Stomach (tissue), 8 donors: ENCODE measurements at regions not wholly inside any gene's neighbourhood (a gene's known extent, or its start where the extent isn't known, plus 50 kb on each side); places are given as distances from the start of the nearest gene placed in this dataset.

Source experiments
- DNase-seq, 2 donors: peaks; one replicate each; pipeline versions ENCODE4 v3.0.0 to v3.0.0-alpha.2; 2013 to 2019
- H3K27ac ChIP-seq, 5 donors: fragments of 200-600 bp in 4 of 5; sonication (generic) in 4 of 5; one replicate each; pipeline ENCODE4 v1.5.1; 2013 to 2019; ENCODE audit warnings: mild to moderate bottlenecking in 1 of 5, moderate library complexity in 1 of 5
- H3K27me3 ChIP-seq, 3 donors: fragments of 200-600 bp; sonication (generic); one replicate each; pipeline ENCODE4 v1.5.1; 2017 to 2019; ENCODE audit warnings: mixed run types in 1 of 3
- H3K36me3 ChIP-seq, 4 donors: fragments of 200-600 bp; sonication (generic); 1 replicate in 3 of 4; 2 replicates in 1 of 4; pipeline ENCODE4 v1.5.1; 2016 to 2019
- H3K4me1 ChIP-seq, 4 donors: fragments of 200-600 bp; sonication (generic); one replicate each; pipeline ENCODE4 v1.5.1; 2016 to 2019
- H3K4me3 ChIP-seq, 4 donors: fragments of 200-600 bp; sonication (generic) in 3 of 4; one replicate each; pipeline ENCODE4 v1.5.1; 2016 to 2019; ENCODE audit warnings: mild to moderate bottlenecking in 1 of 4
- H3K9me3 ChIP-seq, 4 donors: fragments of 200-600 bp; sonication (generic); one replicate each; pipeline ENCODE4 v1.5.1; 2016 to 2019
- EP300 ChIP-seq: sonication (generic); formaldehyde crosslinking; IDR thresholded peaks from one replicate; pipeline ENCODE4 v1.6.1; 2017; ENCODE audit warnings: antibody characterized with exemption
- POLR2A ChIP-seq, 4 donors: fragments of 450-650 bp; IDR thresholded peaks; one replicate each; pipeline ENCODE4 v1.6.1; 2016; ENCODE audit warnings: antibody characterized with exemption in 4 of 4, control low read depth in 2 of 4, mild to moderate bottlenecking in 1 of 4, moderate library complexity in 1 of 4
- POLR2AphosphoS5 ChIP-seq, 3 donors: sonication (generic); formaldehyde crosslinking; IDR thresholded peaks; one replicate each; pipeline ENCODE4 v1.6.1; 2016; ENCODE audit warnings: antibody characterized with exemption in 3 of 3
- WGBS, 5 donors: extraction: QIAGEN DNeasy Blood & Tissue Kit in 3 of 5; methylation state at CpG; one replicate each; pipeline versions ENCODE4 v1.1.5 to v1.1.7; 2013 to 2018; 5-methylcytosine and 5-hydroxymethylcytosine counted together
- intact Hi-C: fragments of 100-400 bp; cut with DNase I; formaldehyde crosslinking; loops from one replicate; pipeline ENCODE4 v1.15.1; 2023; ENCODE audit warnings: low total_unique reads
- TF ChIP-seq, protein P1 (sequence below), 7 experiments: fragments of 450-650 bp in 4 of 7; fragments of 200-600 bp in 3 of 7; sonication (generic) in 3 of 7; IDR thresholded peaks; one replicate each; pipeline ENCODE4 v1.5.1; 2016 to 2019; ENCODE audit warnings: antibody characterized with exemption in 7 of 7, control low read depth in 2 of 7, mild to moderate bottlenecking in 1 of 7
- donor health status: healthy with polysubstance abuse.
- donor health status: Bipolar disorder and iron deficiency.
- donor health status: healthy.

DNA sequence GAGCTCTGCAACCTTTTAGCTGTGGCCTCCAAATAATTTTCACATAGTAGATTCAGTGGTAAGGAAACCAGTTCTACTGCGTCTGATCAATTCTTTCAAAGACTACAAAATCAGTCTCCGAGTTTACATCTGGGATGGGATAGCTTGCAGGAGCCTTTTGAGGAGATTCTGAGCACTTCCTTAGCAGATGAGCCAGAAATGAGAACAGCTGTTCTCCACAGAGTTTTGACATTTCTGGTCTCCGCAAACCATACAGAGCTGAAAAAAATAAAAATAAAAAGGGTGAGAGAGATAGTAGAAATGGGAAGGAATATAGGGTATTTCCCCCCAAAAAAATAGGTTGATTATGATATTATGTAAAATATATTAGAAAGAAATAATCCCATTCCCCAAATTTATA is 119.3 kb downstream of the LYPLAL1 start:
- H3K4me1 ChIP-seq, result peaks cover 0 to 8% (median 3%) of the 10 kb centered on the region in 4 donors
- H3K27ac ChIP-seq, result peak overlapping the region in 2 of 5 donors; percentile 53
- WGBS, 5 donors, result 72 to 80% (median 75%) methylated on average over 3 of the region's 3 CpGs
- intact Hi-C loops, result no loop called here
- peak in 1 of 2 donors; percentile 73 for DNase-seq
- no peak overlapping the region for H3K4me3 ChIP-seq
- no peaks in the 10 kb centered on the region for H3K27me3 ChIP-seq
- no peaks in the 10 kb centered on the region for H3K9me3 ChIP-seq
- H3K36me3 ChIP-seq, result peaks cover 0 to 6% (median 0%) of the 10 kb centered on the region in 4 donors
- no peak for TF ChIP-seq EP300

- Histone ChIP-seq H3K4me1 (peaks cover 0 to 6% (median 2%) of the 10 kb centered on the region in 4 donors), H3K4me3 (no peak overlapping the region), H3K36me3 (peaks cover 0 to 6% (median 0%) of the 10 kb centered on the region in 4 donors), H3K27ac (no peak overlapping the region), H3K27me3 (no peaks in the 10 kb centered on the region), H3K9me3 (no peaks in the 10 kb centered on the region)
- TF ChIP-seq, protein P1, sequence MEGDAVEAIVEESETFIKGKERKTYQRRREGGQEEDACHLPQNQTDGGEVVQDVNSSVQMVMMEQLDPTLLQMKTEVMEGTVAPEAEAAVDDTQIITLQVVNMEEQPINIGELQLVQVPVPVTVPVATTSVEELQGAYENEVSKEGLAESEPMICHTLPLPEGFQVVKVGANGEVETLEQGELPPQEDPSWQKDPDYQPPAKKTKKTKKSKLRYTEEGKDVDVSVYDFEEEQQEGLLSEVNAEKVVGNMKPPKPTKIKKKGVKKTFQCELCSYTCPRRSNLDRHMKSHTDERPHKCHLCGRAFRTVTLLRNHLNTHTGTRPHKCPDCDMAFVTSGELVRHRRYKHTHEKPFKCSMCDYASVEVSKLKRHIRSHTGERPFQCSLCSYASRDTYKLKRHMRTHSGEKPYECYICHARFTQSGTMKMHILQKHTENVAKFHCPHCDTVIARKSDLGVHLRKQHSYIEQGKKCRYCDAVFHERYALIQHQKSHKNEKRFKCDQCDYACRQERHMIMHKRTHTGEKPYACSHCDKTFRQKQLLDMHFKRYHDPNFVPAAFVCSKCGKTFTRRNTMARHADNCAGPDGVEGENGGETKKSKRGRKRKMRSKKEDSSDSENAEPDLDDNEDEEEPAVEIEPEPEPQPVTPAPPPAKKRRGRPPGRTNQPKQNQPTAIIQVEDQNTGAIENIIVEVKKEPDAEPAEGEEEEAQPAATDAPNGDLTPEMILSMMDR (IDR thresholded peaks at IDR 0.05), result no peak
- TF ChIP-seq EP300, result no peak
- TF ChIP-seq POLR2A (IDR thresholded peaks at IDR 0.05), result no peak
- TF ChIP-seq POLR2AphosphoS5 (IDR thresholded peaks at IDR 0.05), result no peak
- intact Hi-C loops, result no loop called here
- no peak for DNase-seq
These were observed 118.7 kb downstream of the LYPLAL1 start for GRCh38 chr1:219292341-219292740.

DNA sequence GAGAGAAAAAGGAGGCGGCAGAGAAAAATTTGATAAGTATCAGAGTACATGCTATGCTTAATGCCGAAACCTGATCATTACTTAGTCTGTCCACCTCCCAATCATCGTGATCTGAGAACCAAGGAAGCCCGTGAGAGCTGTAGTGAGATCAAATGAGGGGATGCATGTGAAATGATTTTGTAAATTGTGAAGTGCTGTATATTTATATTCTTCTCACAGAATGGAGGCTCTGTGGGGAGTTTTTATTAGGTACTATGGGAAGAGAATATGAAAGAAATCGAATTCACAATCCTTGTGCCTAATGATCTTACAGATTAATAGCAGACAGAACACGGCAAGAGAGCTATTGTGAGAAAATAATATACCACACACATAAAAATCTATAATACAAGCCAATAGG is 115.5 kb downstream of the LYPLAL1 start:
- Histone ChIP-seq H3K4me3 (no peak overlapping the region), H3K9me3 (no peaks in the 10 kb centered on the region), H3K36me3 (no peaks in the 10 kb centered on the region), H3K4me1 (no peaks in the 10 kb centered on the region), H3K27me3 (no peaks in the 10 kb centered on the region), H3K27ac (no peak overlapping the region)
- no peak for DNase-seq
- no peak for TF ChIP-seq POLR2AphosphoS5 (IDR thresholded peaks at IDR 0.05)
- TF ChIP-seq EP300, result no peak
- TF ChIP-seq POLR2A (IDR thresholded peaks at IDR 0.05), result no peak
- TF ChIP-seq, protein P1 (IDR thresholded peaks at IDR 0.05), result no peak
- WGBS, 5 donors, result 72 to 79% (median 77%) methylated on average over 6 of the region's 6 CpGs
- intact Hi-C loops, result no loop called here

- no peak for DNase-seq
- Histone ChIP-seq H3K36me3 (no peaks in the 10 kb centered on the region), H3K27ac (no peak overlapping the region), H3K27me3 (no peaks in the 10 kb centered on the region), H3K9me3 (no peaks in the 10 kb centered on the region), H3K4me1 (no peaks in the 10 kb centered on the region), H3K4me3 (no peak overlapping the region)
- intact Hi-C loops, result no loop called here
- no peak for TF ChIP-seq POLR2A (IDR thresholded peaks at IDR 0.05)
These were observed 109.9 kb downstream of the LYPLAL1 start for GRCh38 chr1:219283541-219283940.

DNA sequence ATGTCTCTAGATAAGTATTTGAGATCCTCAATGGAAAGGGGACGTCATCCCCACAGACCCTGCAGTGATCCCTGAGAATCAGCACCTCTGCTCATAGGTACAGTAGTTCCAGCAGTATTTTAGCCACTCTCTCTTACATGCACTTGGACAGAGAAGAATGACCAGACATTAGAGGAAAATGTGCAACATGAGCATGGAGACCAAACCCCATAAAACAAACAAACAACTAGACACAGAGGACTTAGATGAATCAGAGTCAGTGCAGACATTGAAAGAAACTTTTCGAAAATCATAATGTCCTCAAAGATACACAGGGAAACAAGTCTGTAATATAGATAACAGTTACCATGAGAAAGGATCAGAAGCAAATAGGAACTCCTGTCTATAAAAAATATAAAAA is 108.2 kb downstream of the LYPLAL1 start:
- no peak overlapping the region for H3K27ac ChIP-seq
- no peak for DNase-seq
- no peaks in the 10 kb centered on the region for H3K36me3 ChIP-seq
- H3K9me3 ChIP-seq, result no peaks in the 10 kb centered on the region
- no peaks in the 10 kb centered on the region for H3K27me3 ChIP-seq
- no peak overlapping the region for H3K4me3 ChIP-seq
- TF ChIP-seq, protein P1 (IDR thresholded peaks at IDR 0.05), result no peak
- TF ChIP-seq POLR2AphosphoS5 (IDR thresholded peaks at IDR 0.05) (no peak), POLR2A (IDR thresholded peaks at IDR 0.05) (no peak), EP300 (no peak)
- intact Hi-C loops, result no loop called here
- WGBS, 5 donors, result 80 to 95% (median 91%) methylated on average over 2 of the region's 2 CpGs
- H3K4me1 ChIP-seq, result no peaks in the 10 kb centered on the region
